Breast epithelium (tissue), 3 donors: ENCODE measurements at regions not wholly inside any gene's neighbourhood (a gene's known extent, or its start where the extent isn't known, plus 50 kb on each side); places are given as distances from the start of the nearest gene placed in this dataset.

ENCODE experiments used
- CTCF ChIP-seq, 3 donors: fragments of 450-650 bp; IDR thresholded peaks; one replicate each; pipeline ENCODE4 v1.5.1; 2016 to 2017; ENCODE audit warnings: antibody characterized with exemption in 3 of 3, mild to moderate bottlenecking in 3 of 3, moderate library complexity in 3 of 3
- POLR2A ChIP-seq: fragments of 450-650 bp; IDR thresholded peaks from one replicate; pipeline ENCODE4 v1.6.1; 2016; ENCODE audit warnings: antibody characterized with exemption, mild to moderate bottlenecking, moderate library complexity
- POLR2AphosphoS5 ChIP-seq, 3 donors: sonication (generic); formaldehyde crosslinking; IDR thresholded peaks; one replicate each; pipeline ENCODE4 v1.6.1; 2017; ENCODE audit warnings: antibody characterized with exemption in 3 of 3

- TF ChIP-seq CTCF (IDR thresholded peaks at IDR 0.05) (no peak), POLR2A (no peak), POLR2AphosphoS5 (IDR thresholded peaks at IDR 0.05) (no peak)
Observed at GRCh38 chr10:64444564-64444963, 923.4 kb downstream of the REEP3 start.
